Astrocyte (in vitro differentiated cells and primary cell): ENCODE measurements at regions not wholly inside any gene's neighbourhood (a gene's known extent, or its start where the extent isn't known, plus 50 kb on each side); places are given as distances from the start of the nearest gene placed in this dataset.

ENCODE experiments used
- DNase-seq: peaks from one replicate; pipeline ENCODE4 v3.0.0-alpha.2; 2010; ENCODE audit warnings: low read depth
- FAIRE-seq: peaks from 2 replicates; lab custom pipeline; 2011; peaks lifted over from hg19 to GRCh38; lab: Jason Lieb, UNC
- H2AFZ ChIP-seq: 2 replicates; pipeline ENCODE4 v1.6.0; 2012; ENCODE audit warnings: low read depth, low read length, inconsistent platforms
- H3K27ac ChIP-seq: 2 replicates; pipeline ENCODE4 v1.5.1; 2011; ENCODE audit warnings: low read depth, low read length, inconsistent platforms
- H3K27me3 ChIP-seq: 2 replicates; pipeline ENCODE4 v1.6.0; 2011; ENCODE audit warnings: low read length, inconsistent platforms; ENCODE audit not compliant: insufficient read depth
- H3K36me3 ChIP-seq: 2 replicates; pipeline ENCODE4 v1.5.1; 2011; ENCODE audit warnings: low read length, inconsistent platforms; ENCODE audit not compliant: insufficient read depth
- H3K4me1 ChIP-seq: 2 replicates; pipeline ENCODE4 v1.5.1; 2011; ENCODE audit warnings: low read length, inconsistent platforms; ENCODE audit not compliant: insufficient read depth
- H3K4me2 ChIP-seq: 2 replicates; pipeline ENCODE4 v1.6.0; 2012; ENCODE audit warnings: low read length, inconsistent platforms
- H3K4me3 ChIP-seq: 2 replicates; pipeline ENCODE4 v1.5.1; 2011; ENCODE audit warnings: low read depth, mild to moderate bottlenecking, low read length, inconsistent platforms; ENCODE audit not compliant: insufficient read depth
- H3K79me2 ChIP-seq: 2 replicates; pipeline ENCODE4 v1.6.0; 2012; ENCODE audit warnings: mild to moderate bottlenecking, low read length, inconsistent platforms; ENCODE audit not compliant: insufficient read depth
- H3K9ac ChIP-seq: 2 replicates; pipeline ENCODE4 v1.6.0; 2012; ENCODE audit warnings: mild to moderate bottlenecking, low read length, inconsistent platforms
- H3K9me3 ChIP-seq: 2 replicates; pipeline ENCODE4 v1.5.1; 2012; ENCODE audit warnings: low read depth, mild to moderate bottlenecking, low read length, inconsistent platforms; ENCODE audit not compliant: insufficient read depth
- H4K20me1 ChIP-seq: 2 replicates; pipeline ENCODE4 v1.6.0; 2012; ENCODE audit warnings: low read length, inconsistent platforms; ENCODE audit not compliant: insufficient read depth
- H3K27ac Mint-ChIP-seq: one replicate; pipeline ENCODE4 v1.8.0; 2021; ENCODE audit warnings: mild to moderate bottlenecking, mixed read lengths; ENCODE audit not compliant: unreplicated experiment
- H3K27me3 Mint-ChIP-seq: one replicate; pipeline ENCODE4 v1.8.0; 2021; ENCODE audit warnings: low read depth, mixed read lengths; ENCODE audit not compliant: unreplicated experiment
- H3K36me3 Mint-ChIP-seq: one replicate; pipeline ENCODE4 v1.8.0; 2021; ENCODE audit warnings: low read depth, mixed read lengths; ENCODE audit not compliant: unreplicated experiment
- H3K4me1 Mint-ChIP-seq: one replicate; pipeline ENCODE4 v1.8.0; 2021; ENCODE audit warnings: low read depth, mixed read lengths; ENCODE audit not compliant: unreplicated experiment
- H3K4me3 Mint-ChIP-seq: one replicate; pipeline ENCODE4 v1.8.0; 2021; ENCODE audit warnings: mild to moderate bottlenecking, moderate library complexity, mixed read lengths; ENCODE audit not compliant: unreplicated experiment
- H3K9me3 Mint-ChIP-seq: one replicate; pipeline ENCODE4 v1.8.0; 2021; ENCODE audit warnings: mild to moderate bottlenecking, mixed read lengths; ENCODE audit not compliant: unreplicated experiment
- EZH2 ChIP-seq: IDR thresholded peaks from 2 replicates; pipeline ENCODE4 v1.6.1; 2012; ENCODE audit warnings: mild to moderate bottlenecking, low read length, inconsistent platforms; ENCODE audit not compliant: insufficient read depth
- TF ChIP-seq, protein P1 (sequence below): IDR thresholded peaks from 2 replicates; pipeline ENCODE4 v1.5.1; 2011; ENCODE audit warnings: low read depth, mild to moderate bottlenecking, inconsistent platforms, low read length, moderate library complexity; ENCODE audit not compliant: insufficient read depth

- H3K36me3 ChIP-seq: no peaks in the 10 kb centered on the region
- no peak for FAIRE-seq
These were observed 102.3 kb upstream of the ZNF217 start for GRCh38 chr20:53695797-53696527.

DNA sequence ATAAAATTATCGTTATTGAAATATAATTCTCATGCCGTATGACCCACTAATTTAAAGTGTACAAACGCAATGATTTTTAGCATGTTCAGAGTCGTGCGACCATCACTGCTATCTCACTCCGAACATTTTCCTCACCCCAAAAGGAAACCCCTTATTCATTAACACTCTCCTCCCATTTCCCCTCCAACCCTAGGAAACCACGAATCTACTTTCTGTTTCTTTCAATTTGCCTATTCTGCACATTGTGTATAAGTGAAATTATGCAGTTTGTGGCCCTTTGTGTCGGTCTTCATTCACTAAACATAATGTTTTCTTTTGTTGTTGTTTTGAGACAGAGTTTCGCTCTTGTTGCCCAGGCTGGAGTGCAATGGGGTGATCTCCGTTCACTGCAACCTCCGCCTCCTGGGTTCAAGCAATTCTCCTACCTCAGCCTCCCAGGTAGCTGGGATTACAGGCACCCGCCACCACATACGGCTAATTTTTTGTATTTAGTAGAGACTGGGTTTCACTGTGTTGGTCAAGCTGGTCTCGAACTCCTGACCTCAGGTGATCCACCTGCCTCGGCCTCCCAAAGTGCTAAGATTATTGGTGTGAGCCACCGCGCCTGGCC lies 99.7 kb upstream of the ZNF217 start:
- H3K9ac ChIP-seq: no peak overlapping the region
- DNase-seq (no peak), FAIRE-seq (no peak)
- Mint-ChIP-seq H3K36me3 (no peaks in the 10 kb centered on the region), H3K4me3 (no peak overlapping the region), H3K4me1 (peaks cover 11% of the 10 kb centered on the region), H3K9me3 (no peaks in the 10 kb centered on the region), H3K27ac (no peak overlapping the region), H3K27me3 (no peaks in the 10 kb centered on the region)
- no peak for TF ChIP-seq EZH2
- no peaks in the 10 kb centered on the region for H3K36me3 ChIP-seq
- H3K4me3 ChIP-seq: no peak overlapping the region
- no peaks in the 10 kb centered on the region for H4K20me1 ChIP-seq
- no peak overlapping the region for H2AFZ ChIP-seq
- H3K27me3 ChIP-seq: no peaks in the 10 kb centered on the region
- H3K4me2 ChIP-seq: no peak overlapping the region
- H3K27ac ChIP-seq: peak overlapping the region; percentile 76
- H3K4me1 ChIP-seq: peaks cover 14% of the 10 kb centered on the region
- H3K79me2 ChIP-seq: no peaks in the 10 kb centered on the region
- no peaks in the 10 kb centered on the region for H3K9me3 ChIP-seq

More at GRCh38 chr20:53695797-53696527, 102.3 kb upstream of the ZNF217 start:
- no peaks in the 10 kb centered on the region for H4K20me1 ChIP-seq
- no peak overlapping the region for H2AFZ ChIP-seq
- no peak overlapping the region for H3K9ac ChIP-seq
- no peaks in the 10 kb centered on the region for H3K79me2 ChIP-seq
- H3K4me2 ChIP-seq: no peak overlapping the region
- H3K9me3 ChIP-seq: no peaks in the 10 kb centered on the region
- H3K27me3 ChIP-seq: no peaks in the 10 kb centered on the region
- H3K27ac Mint-ChIP-seq: no peak overlapping the region
- TF ChIP-seq, protein P1, sequence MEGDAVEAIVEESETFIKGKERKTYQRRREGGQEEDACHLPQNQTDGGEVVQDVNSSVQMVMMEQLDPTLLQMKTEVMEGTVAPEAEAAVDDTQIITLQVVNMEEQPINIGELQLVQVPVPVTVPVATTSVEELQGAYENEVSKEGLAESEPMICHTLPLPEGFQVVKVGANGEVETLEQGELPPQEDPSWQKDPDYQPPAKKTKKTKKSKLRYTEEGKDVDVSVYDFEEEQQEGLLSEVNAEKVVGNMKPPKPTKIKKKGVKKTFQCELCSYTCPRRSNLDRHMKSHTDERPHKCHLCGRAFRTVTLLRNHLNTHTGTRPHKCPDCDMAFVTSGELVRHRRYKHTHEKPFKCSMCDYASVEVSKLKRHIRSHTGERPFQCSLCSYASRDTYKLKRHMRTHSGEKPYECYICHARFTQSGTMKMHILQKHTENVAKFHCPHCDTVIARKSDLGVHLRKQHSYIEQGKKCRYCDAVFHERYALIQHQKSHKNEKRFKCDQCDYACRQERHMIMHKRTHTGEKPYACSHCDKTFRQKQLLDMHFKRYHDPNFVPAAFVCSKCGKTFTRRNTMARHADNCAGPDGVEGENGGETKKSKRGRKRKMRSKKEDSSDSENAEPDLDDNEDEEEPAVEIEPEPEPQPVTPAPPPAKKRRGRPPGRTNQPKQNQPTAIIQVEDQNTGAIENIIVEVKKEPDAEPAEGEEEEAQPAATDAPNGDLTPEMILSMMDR: no peak
- TF ChIP-seq EZH2: no peak
- H3K4me3 ChIP-seq: no peak overlapping the region
- no peaks in the 10 kb centered on the region for H3K9me3 Mint-ChIP-seq
- DNase-seq: no peak
- no peaks in the 10 kb centered on the region for H3K36me3 Mint-ChIP-seq
- no peak overlapping the region for H3K4me3 Mint-ChIP-seq
- peaks cover 11% of the 10 kb centered on the region for H3K4me1 Mint-ChIP-seq
- no peak overlapping the region for H3K27ac ChIP-seq
- H3K27me3 Mint-ChIP-seq: no peaks in the 10 kb centered on the region
- H3K4me1 ChIP-seq: peaks cover 14% of the 10 kb centered on the region

- no peak for FAIRE-seq
- TF ChIP-seq, protein P1: no peak
- no peak for TF ChIP-seq EZH2
- Histone ChIP-seq H3K27me3 (no peaks in the 10 kb centered on the region), H3K9me3 (no peaks in the 10 kb centered on the region), H3K4me3 (no peak overlapping the region), H3K36me3 (no peaks in the 10 kb centered on the region), H3K27ac (peak overlapping the region; percentile 76), H3K79me2 (no peaks in the 10 kb centered on the region), H4K20me1 (no peaks in the 10 kb centered on the region), H3K9ac (peak overlapping the region; percentile 60), H2AFZ (peak overlapping the region; percentile 58), H3K4me1 (peaks cover 14% of the 10 kb centered on the region), H3K4me2 (peak overlapping the region; percentile 66)
- peak; percentile 95 for DNase-seq
- Mint-ChIP-seq H3K4me1 (peaks cover 11% of the 10 kb centered on the region), H3K27ac (peak overlapping the region; percentile 76), H3K4me3 (no peak overlapping the region), H3K9me3 (no peaks in the 10 kb centered on the region), H3K36me3 (no peaks in the 10 kb centered on the region), H3K27me3 (no peaks in the 10 kb centered on the region)
These were observed 98.9 kb upstream of the ZNF217 start for GRCh38 chr20:53692465-53693067.
